HG03025 (cell line): ENCODE measurements at regions not wholly inside any gene's neighbourhood (a gene's known extent, or its start where the extent isn't known, plus 50 kb on each side); places are given as distances from the start of the nearest gene placed in this dataset.
"Not testable (repeated sequence)": the region's sequence is repeated elsewhere in the genome, so short reads cannot be mapped to it uniquely, and the experiment has no call there.

ENCODE experiments used
- ATAC-seq: cut with Tn5 transposase; IDR thresholded peaks from one replicate; pipeline ENCODE4 v1.9.1; 2021; ENCODE audit warnings: mild to moderate bottlenecking, moderate library complexity; ENCODE audit not compliant: unreplicated experiment, low FRiP score

- ATAC-seq = no peak
Observed at GRCh38 chr2:208793434-208793833, 386.8 kb downstream of the PTH2R start.

GRCh38 chr2:208794288-208794975 is 387.8 kb downstream of the PTH2R start:
- no peak for ATAC-seq

DNA sequence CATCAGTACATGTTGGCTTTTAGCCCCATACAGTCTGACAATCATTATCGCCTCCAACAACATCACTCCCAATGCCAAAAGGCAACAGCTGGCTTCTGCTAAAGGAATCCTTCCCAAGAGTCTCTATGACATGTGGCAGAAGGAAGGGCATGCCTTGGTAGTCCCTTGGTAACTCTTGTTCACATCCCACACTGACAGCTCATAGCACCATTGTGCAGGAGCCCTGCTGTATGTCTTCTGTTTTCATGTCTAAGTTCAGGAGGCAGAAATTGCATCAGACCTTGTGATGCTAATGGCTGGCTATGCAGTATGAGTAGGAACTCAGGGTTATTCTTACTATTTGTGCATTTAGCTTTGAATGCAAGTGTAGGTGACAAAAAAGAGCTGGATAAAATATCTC is 392.1 kb downstream of the PTH2R start:
- ATAC-seq = no peak

DNA sequence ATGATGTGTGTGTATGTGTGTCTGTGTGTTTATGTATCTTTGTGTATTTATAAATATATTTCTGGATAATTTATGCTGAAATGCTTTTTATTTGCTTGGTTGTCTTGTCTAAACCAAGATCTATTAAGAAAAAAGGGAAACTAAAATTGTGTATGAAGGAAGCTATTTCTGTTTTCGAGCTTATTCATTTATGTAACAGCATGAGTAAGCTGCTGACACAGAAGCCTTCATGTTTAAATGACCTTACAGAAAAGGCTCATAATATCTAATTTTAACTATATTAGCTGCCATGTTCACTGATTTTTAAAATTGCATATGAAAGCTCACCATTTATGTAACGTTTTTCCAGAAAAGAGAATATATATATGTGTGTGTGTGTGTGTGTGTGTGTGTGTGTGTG is 392.8 kb downstream of the PTH2R start:
- ATAC-seq = no peak

DNA sequence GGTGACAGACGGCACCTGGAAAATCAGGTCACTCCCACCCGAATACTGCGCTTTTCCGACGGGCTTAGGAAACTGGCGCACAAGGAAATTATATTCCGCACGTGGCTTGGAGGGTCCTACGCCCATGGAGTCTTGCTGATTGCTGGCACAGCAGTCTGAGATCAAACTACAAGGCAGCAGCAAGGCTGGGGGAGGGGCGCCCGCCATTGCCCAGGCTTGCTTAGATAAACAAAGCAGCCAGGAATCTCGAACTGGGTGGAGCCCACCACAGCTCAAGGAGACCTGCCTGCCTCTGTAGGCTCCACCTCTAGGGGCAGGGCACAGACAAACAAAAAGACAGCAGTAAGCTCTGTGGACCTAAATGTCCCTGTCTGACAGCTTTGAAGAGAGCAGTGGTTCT is 394.3 kb downstream of the PTH2R start:
- ATAC-seq = not testable (repeated sequence)

DNA sequence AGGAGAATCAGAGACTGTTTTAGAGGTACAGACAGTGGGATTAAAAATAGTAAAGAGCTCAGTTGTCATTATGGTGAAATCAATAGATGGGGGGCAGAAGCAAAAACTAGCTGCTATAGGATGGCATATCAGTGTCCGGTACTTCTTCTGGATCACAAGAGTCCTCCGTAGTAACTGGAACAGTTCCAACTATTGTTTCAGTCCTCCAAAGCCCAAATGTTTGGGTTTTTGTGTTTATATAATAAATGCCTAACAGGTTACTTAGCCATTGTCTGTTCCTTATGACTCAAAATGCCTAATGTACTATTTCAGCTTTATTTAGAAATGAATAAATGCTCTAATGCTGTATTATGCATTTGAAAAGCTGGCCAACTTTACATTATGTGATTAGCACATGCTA is 401.2 kb downstream of the PTH2R start:
- no peak for ATAC-seq

DNA sequence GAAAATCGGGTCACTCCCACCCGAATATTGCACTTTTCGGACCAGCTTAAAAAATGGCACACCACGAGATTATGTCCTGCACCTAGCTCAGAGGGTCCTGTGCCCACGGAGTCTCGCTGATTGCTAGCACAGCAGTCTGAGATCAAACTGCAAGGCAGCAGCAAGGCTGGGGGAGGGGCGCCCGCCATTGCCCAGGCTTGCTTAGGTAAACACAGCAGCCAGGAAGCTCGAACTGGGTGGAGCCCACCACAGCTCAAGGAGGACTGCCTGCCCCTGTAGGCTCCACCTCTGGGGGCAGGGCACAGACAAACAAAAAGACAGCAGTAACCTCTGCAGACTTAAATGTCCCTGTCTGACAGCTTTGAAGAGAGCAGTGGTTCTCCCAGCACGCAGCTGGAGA is 405.3 kb downstream of the PTH2R start:
- not testable (repeated sequence) for ATAC-seq

DNA sequence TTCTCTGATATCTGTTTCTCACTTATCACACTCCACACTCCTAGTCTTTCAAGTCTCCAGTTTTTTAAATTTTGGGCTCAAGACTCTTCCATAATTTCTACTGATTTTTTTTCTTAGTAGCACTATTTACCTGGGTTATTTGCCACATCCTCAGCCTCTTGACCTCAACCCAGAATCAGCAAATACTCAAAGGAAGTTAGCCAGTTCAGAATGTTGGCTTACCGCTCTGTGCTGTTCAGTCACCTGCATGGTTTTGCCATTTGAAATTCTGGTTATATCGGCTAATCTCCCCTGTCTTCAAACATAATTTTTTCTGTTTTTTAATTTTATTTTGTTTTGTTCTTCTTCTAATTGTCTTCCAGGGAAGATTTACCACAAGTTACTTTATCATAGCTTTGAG is 412.6 kb downstream of the PTH2R start:
- ATAC-seq = no peak

DNA sequence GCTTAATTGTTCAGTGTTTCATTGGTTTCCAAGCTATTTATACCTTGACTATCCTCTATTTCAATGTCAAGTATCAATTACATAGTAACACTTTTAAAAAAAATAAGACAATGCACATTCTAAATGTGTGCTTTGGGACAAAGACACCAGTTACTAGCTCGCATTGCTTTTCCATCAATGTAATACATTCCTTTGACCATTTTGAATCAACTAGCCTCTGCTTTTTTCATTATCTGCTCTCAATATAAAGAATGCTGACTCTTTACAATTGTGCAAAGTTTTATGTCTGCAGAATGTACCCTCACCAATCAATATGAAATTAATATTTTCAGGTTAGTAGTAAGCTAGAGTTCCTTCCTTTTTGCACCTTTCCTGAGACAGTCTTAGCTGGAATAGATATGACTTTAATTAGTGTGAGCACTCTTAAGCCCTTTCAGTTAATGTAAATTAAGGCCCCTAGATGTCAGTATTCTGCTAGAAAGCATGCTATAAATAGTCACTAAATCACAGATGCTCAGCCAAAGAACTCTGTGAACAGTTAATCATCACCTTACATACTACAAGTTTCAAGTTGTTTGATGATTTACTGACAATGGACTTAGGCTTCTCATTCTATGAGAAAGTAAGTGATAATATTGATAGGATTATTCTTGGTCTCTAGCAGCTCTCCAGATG is 413.6 kb downstream of the PTH2R start:
- ATAC-seq = no peak

- ATAC-seq = no peak
Observed at GRCh38 chr2:208827109-208827508, 420.5 kb downstream of the PTH2R start.

- ATAC-seq = no peak
Observed at GRCh38 chr2:208827549-208828221, 421.1 kb downstream of the PTH2R start.

DNA sequence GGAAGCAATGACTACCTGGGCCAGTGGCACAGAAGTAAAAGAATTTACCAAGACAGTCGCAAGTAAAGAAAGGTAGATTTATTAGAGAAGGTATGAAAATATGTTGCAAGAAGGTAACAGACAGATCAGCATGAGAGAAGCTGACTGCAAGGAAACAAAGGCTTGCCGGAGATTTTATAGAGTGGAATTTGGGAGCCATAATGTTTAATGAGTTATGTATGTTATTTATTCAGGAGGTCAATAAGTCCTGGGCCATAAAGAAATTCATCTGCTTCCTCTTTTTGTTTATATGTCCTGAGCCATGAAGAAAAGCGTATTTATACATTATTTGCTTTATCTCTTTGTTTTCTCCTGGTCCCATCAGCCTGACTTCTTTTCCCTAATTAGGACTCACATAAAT is 423.6 kb downstream of the PTH2R start:
- ATAC-seq = no peak

GRCh38 chr2:208847651-208848050 is 441.1 kb downstream of the PTH2R start:
- ATAC-seq = no peak

DNA sequence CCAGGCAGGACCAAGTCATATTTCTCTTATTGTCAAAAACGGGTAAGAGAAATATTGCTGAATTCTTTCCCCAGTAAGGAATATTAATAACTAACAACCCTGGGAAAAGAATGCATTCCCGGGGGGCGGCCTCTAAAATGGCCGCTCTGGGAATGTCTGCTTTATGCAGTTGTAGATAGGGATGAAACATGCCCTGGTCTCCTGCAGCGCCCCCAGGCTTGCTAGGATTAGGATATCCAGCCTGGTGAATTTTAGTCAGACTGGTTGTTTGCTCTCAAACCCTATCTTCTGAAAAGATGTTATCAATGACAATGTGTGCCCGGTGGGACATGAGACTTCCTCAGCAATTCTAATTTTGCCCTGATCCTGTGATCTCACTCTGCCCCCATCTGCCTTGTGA is 448.1 kb downstream of the PTH2R start:
- ATAC-seq = no peak

- no peak for ATAC-seq
Observed at GRCh38 chr2:208867374-208867773, 460.8 kb downstream of the PTH2R start.

GRCh38 chr2:208872591-208872990 is 466.0 kb downstream of the PTH2R start:
- ATAC-seq = no peak

- no peak for ATAC-seq
Observed at GRCh38 chr2:208879666-208880065, 473.1 kb downstream of the PTH2R start.

DNA sequence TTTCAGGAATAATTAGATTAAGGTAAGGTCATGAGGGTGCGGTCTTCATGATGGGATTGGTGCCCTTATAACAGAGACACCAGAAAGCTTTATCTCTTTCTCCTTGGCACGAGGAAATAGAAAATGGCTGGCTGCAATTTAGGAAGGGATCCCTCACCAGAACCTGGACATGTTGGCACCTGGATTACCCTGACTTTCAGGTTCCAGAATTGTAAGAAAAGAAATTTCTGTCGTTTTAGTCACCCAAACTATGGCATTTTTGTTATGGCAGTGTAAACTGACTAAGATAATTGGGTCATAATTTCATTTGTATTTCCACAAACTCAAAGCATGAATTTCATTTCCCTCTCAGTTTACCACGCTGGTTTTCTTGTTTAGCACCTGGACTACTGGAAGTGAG is 473.6 kb downstream of the PTH2R start:
- ATAC-seq = no peak

GRCh38 chr2:208890486-208890885 is 483.9 kb downstream of the PTH2R start:
- no peak for ATAC-seq

DNA sequence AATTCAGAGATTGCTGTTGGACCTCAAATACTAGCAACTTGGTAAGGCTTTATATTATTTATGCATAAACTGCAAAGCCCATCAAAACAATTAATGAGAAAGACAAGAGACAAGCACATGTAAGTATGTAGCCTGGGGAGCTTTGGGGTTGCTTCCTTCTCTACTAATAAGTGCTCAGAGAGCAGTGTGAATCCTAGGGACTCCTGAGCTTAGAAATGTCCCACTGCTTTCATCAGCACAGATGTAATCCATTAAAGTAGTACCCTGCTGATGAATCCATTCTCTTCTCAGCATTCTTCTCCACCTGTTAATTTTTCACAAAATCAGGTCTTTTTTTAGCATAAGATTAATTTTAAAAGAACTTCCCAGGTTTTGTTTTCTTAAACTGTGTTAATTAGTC is 485.6 kb downstream of the PTH2R start:
- ATAC-seq = no peak

DNA sequence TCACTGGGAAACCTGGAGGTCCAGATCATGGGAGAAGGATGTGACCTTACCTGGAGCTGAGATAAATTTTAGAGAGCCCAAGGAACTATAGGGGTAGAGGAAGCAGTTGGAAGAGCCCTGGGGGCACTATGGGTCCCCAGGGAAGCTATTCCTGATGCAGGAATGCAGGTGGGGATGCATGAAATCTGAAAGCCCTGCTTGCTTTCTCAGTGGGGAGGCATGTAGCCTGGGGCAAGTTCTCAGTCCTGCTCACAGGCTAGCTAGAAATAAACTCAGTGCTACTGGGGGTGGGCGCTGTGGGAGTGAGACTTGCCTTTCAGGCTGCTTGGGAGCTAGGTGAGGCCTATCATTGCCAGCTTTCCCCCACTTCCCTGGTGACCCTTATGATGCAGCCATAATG is 499.7 kb downstream of the PTH2R start:
- ATAC-seq = no peak

GRCh38 chr2:208915401-208915800 is 508.4 kb upstream of the MAP2 start:
- ATAC-seq = no peak
